PC-9 (cell line): ENCODE measurements at regions not wholly inside any gene's neighbourhood (a gene's known extent, or its start where the extent isn't known, plus 50 kb on each side); places are given as distances from the start of the nearest gene placed in this dataset.

ENCODE experiments used
- BruUV-seq: library from RNA; stranded (reverse); fragments of 400-500 nt; replicated peaks from 2 replicates; lab custom pipeline; 2021; lab: Mats Ljungman, UMichigan
- CTCF ChIA-PET: fragments of 300-600 bp; sonication (Branson Sonifier 250); formaldehyde crosslinking; loops from one replicate; lab custom pipeline; 2022; ENCODE audit warnings: antibody characterized with exemption; lab: Charles Lee
- POLR2A ChIA-PET: fragments of 300-600 bp; sonication (Branson Sonifier 250); formaldehyde crosslinking; loops from one replicate; lab custom pipeline; 2022; ENCODE audit warnings: antibody characterized with exemption; ENCODE audit not compliant: unreplicated experiment; lab: Charles Lee
- DNase-seq, 2 experiments: peaks; one replicate each; pipeline versions ENCODE4 v3.0.0 to v3.0.0-alpha.2; 2015 to 2022; ENCODE audit warnings: mixed read lengths in 1 of 2
- H2AFZ ChIP-seq: fragments of 200-600 bp; sonication (generic); 2 replicates; pipeline ENCODE4 v1.8.1; 2017; ENCODE audit warnings: antibody characterized with exemption
- H3F3A ChIP-seq: fragments of 200-600 bp; sonication (generic); 2 replicates; pipeline ENCODE4 v1.8.1; 2017; ENCODE audit warnings: antibody characterized with exemption, mild to moderate bottlenecking, low read depth; ENCODE audit not compliant: insufficient read depth
- H3K27ac ChIP-seq: fragments of 200-600 bp; sonication (generic); 2 replicates; pipeline ENCODE4 v1.6.1; 2016; ENCODE audit warnings: mixed run types
- H3K27me3 ChIP-seq: fragments of 200-600 bp; sonication (generic); 2 replicates; pipeline ENCODE4 v1.6.1; 2016; ENCODE audit warnings: low read depth, mixed run types; ENCODE audit not compliant: insufficient read depth
- H3K36me3 ChIP-seq: fragments of 200-600 bp; sonication (generic); 2 replicates; pipeline ENCODE4 v1.6.1; 2016; ENCODE audit warnings: low read depth, mixed run types
- H3K4me1 ChIP-seq: fragments of 200-600 bp; sonication (generic); replicated peaks from 2 replicates; pipeline ENCODE4 v1.6.1; 2016; ENCODE audit warnings: mixed run types; ENCODE audit not compliant: insufficient read depth
- H3K4me2 ChIP-seq: fragments of 200-600 bp; sonication (generic); 2 replicates; pipeline ENCODE4 v1.6.1; 2017; ENCODE audit warnings: mixed run types
- H3K4me3 ChIP-seq: fragments of 200-600 bp; sonication (generic); 2 replicates; pipeline ENCODE4 v1.6.1; 2016; ENCODE audit warnings: mixed run types
- H3K79me2 ChIP-seq: fragments of 200-600 bp; sonication (generic); 2 replicates; pipeline ENCODE4 v1.6.1; 2017; ENCODE audit warnings: low read depth, mixed run types
- H3K9me2 ChIP-seq: fragments of 200-600 bp; sonication (generic); 2 replicates; pipeline ENCODE4 v1.8.1; 2017; ENCODE audit warnings: mild to moderate bottlenecking; ENCODE audit not compliant: insufficient read depth
- H3K9me3 ChIP-seq: fragments of 200-600 bp; sonication (generic); 2 replicates; pipeline ENCODE4 v1.8.1; 2016; ENCODE audit warnings: low read depth; ENCODE audit not compliant: insufficient read depth
- H4K20me1 ChIP-seq: fragments of 200-600 bp; sonication (generic); 2 replicates; pipeline ENCODE4 v1.8.1; 2017; ENCODE audit not compliant: insufficient read depth
- EZH2 ChIP-seq: fragments of 200-600 bp; sonication (generic); IDR thresholded peaks from 2 replicates; pipeline ENCODE4 v1.8.0; 2017; ENCODE audit warnings: antibody characterized with exemption, low read depth
- intact Hi-C: fragments of 100-400 bp; cut with micrococcal nuclease; formaldehyde crosslinking; loops from one replicate; pipeline ENCODE4 v1.10.0; 2022; ENCODE audit not compliant: unreplicated experiment
- TF ChIP-seq, protein P1 (sequence below): fragments of 200-600 bp; sonication (generic); conservative IDR thresholded peaks from 2 replicates; pipeline ENCODE4 v1.6.1; 2017; ENCODE audit warnings: mixed run types, antibody characterized with exemption, mild to moderate bottlenecking, moderate library complexity

DNA sequence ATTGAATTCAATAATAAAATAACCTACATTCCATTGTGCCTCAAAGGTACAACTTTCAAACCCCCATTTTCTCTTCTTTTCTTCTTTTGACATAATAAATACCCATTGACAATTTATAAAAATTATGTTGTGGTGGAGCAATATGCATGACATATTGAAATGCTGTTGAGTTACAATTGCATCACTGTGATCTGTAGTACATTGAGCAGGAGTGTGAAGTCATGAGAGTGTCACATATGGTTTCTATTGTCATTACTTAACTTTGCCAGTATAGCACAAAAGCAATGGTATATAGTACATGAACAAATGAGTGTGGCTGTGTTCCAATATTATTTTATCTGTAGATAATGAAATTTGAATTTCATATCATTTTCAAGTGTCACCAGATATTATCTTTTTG lies 441.3 kb downstream of the GJA1 start:
- intact Hi-C loops, result no loop called here
- POLR2A ChIA-PET, result no interaction called here
- TF ChIP-seq EZH2, result no peak
- TF ChIP-seq, protein P1, sequence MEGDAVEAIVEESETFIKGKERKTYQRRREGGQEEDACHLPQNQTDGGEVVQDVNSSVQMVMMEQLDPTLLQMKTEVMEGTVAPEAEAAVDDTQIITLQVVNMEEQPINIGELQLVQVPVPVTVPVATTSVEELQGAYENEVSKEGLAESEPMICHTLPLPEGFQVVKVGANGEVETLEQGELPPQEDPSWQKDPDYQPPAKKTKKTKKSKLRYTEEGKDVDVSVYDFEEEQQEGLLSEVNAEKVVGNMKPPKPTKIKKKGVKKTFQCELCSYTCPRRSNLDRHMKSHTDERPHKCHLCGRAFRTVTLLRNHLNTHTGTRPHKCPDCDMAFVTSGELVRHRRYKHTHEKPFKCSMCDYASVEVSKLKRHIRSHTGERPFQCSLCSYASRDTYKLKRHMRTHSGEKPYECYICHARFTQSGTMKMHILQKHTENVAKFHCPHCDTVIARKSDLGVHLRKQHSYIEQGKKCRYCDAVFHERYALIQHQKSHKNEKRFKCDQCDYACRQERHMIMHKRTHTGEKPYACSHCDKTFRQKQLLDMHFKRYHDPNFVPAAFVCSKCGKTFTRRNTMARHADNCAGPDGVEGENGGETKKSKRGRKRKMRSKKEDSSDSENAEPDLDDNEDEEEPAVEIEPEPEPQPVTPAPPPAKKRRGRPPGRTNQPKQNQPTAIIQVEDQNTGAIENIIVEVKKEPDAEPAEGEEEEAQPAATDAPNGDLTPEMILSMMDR, result no peak
- H3K4me2 ChIP-seq, result no peak overlapping the region
- H3K4me1 ChIP-seq, result no peaks in the 10 kb centered on the region
- CTCF ChIA-PET, result no interaction called here
- no peak overlapping the region for H2AFZ ChIP-seq
- no peaks in the 10 kb centered on the region for H3K27me3 ChIP-seq
- no peaks in the 10 kb centered on the region for H3K9me3 ChIP-seq
- H3K27ac ChIP-seq, result no peak overlapping the region
- no peaks in the 10 kb centered on the region; the same call in 1 of the 2 replicates for H3K9me2 ChIP-seq
- H3K4me3 ChIP-seq, result no peak overlapping the region
- H3K79me2 ChIP-seq, result no peaks in the 10 kb centered on the region
- H4K20me1 ChIP-seq, result no peaks in the 10 kb centered on the region
- no peaks in the 10 kb centered on the region for H3K36me3 ChIP-seq
- DNase-seq, result no peak
- no peaks in the 10 kb centered on the region for H3F3A ChIP-seq
- no TSS peak for BruUV-seq

DNA sequence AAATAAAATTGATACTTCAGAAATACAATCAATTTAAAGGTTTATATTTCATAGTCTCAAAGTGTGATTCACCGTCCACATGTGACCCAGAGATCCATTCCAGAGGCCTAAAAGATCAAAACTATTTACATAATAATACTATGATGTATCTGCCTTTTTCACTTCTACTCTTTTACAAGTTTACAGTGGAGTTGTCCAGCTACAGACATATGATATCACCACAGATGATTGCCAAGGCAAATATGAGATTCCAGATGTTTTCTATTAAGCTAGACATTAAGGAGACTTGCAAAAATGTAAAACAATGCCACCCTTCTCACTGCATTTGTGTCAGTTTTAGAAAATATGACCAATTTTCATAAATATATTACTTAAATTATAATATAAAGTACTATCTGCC lies 443.7 kb downstream of the GJA1 start:
- intact Hi-C loops, result no loop called here
- no peaks in the 10 kb centered on the region for H3K27me3 ChIP-seq
- H3K9me3 ChIP-seq, result no peaks in the 10 kb centered on the region
- no peak overlapping the region for H2AFZ ChIP-seq
- TF ChIP-seq EZH2, result no peak
- TF ChIP-seq, protein P1, result no peak
- no peak overlapping the region for H3K4me3 ChIP-seq
- no TSS peak for BruUV-seq
- no peaks in the 10 kb centered on the region for H3K36me3 ChIP-seq
- no peak overlapping the region for H3K4me2 ChIP-seq
- DNase-seq, result no peak
- no peaks in the 10 kb centered on the region; the same call in 1 of the 2 replicates for H3K9me2 ChIP-seq
- no peaks in the 10 kb centered on the region for H3K4me1 ChIP-seq
- H3F3A ChIP-seq, result no peaks in the 10 kb centered on the region; the same call in 1 of the 2 replicates
- H3K79me2 ChIP-seq, result no peaks in the 10 kb centered on the region
- H4K20me1 ChIP-seq, result no peaks in the 10 kb centered on the region
- ChIA-PET POLR2A (no interaction called here), CTCF (no interaction called here)
- no peak overlapping the region for H3K27ac ChIP-seq

DNA sequence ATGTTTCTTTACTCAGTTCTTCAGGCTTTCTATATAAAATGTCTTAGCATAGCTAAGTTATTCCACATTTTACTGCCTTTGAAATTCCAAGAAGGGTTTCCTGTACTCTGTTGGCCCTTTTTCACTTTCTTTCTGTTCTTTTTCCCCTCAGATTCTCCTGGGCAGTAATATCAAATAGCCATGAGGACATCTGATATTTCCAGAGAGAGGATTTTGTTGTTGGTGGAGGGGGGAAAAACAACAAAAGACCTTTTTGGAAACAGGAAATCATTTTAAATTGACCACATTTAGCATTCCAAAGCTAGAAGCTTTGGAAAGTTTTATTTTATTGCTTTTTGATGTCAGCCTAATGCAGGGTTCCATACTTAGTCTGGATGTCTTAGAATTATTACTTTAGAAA lies 445.4 kb downstream of the GJA1 start:
- BruUV-seq, result no TSS peak
- H2AFZ ChIP-seq, result no peak overlapping the region
- H3K9me2 ChIP-seq, result 0 out of 2 replicates have a peak, but pooled peaks cover 4% of the 10 kb centered on the region
- no peaks in the 10 kb centered on the region for H3K9me3 ChIP-seq
- H3K4me2 ChIP-seq, result no peak overlapping the region
- H3K36me3 ChIP-seq, result no peaks in the 10 kb centered on the region
- no peaks in the 10 kb centered on the region for H3K27me3 ChIP-seq
- no peak overlapping the region for H3K27ac ChIP-seq
- no peaks in the 10 kb centered on the region for H3K79me2 ChIP-seq
- CTCF ChIA-PET, result no interaction called here
- no peaks in the 10 kb centered on the region for H3K4me1 ChIP-seq
- DNase-seq, result no peak
- intact Hi-C loops, result no loop called here
- POLR2A ChIA-PET, result no interaction called here
- no peaks in the 10 kb centered on the region for H4K20me1 ChIP-seq
- no peaks in the 10 kb centered on the region; the same call in 1 of the 2 replicates for H3F3A ChIP-seq
- no peak for TF ChIP-seq EZH2
- TF ChIP-seq, protein P1, result no peak
- H3K4me3 ChIP-seq, result no peak overlapping the region
